NOMO-1 (cell line): ENCODE measurements at regions not wholly inside any gene's neighbourhood (a gene's known extent, or its start where the extent isn't known, plus 50 kb on each side); places are given as distances from the start of the nearest gene placed in this dataset.
"Not testable (repeated sequence)": the region's sequence is repeated elsewhere in the genome, so short reads cannot be mapped to it uniquely, and the experiment has no call there.

ENCODE experiments used
- DNase-seq, 2 experiments: peaks; one replicate each; lab custom pipeline; 2025; ENCODE audit not compliant: unreplicated experiment in 2 of 2; lab: John Stamatoyannopoulos, UW

- no peak for DNase-seq
Measured at GRCh38 chr11:90646706-90647105, 423.9 kb upstream of the CHORDC1 start.

GRCh38 chr11:90646266-90646665 lies 423.4 kb upstream of the CHORDC1 start:
- no peak for DNase-seq

GRCh38 chr11:90639461-90639993 lies 416.7 kb upstream of the CHORDC1 start:
- no peak for DNase-seq

DNA sequence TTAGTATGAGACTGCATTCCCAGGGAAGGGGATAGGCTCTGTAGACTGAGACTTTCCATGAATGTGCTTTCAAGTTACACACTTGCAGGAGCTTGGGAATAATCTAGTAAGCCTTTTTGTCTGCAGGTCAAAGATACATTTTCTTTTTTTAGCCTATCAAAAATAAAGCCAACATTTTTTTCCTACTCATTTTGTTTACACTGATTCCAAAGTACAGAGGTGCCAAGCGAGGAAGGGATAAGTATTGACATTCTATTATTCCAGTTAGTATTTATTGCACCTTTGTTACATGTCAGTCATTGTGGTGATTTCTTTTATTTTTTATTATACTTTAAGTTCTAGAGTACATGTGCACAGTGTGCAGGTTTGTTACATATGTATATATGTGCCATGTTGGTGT lies 413.0 kb upstream of the CHORDC1 start:
- DNase-seq, result no peak

GRCh38 chr11:90635151-90635550 lies 412.3 kb upstream of the CHORDC1 start:
- no peak for DNase-seq

GRCh38 chr11:90630176-90630575 lies 407.3 kb upstream of the CHORDC1 start:
- no peak for DNase-seq

- DNase-seq, result no peak
Measured at GRCh38 chr11:90629229-90629806, 406.5 kb upstream of the CHORDC1 start.

DNA sequence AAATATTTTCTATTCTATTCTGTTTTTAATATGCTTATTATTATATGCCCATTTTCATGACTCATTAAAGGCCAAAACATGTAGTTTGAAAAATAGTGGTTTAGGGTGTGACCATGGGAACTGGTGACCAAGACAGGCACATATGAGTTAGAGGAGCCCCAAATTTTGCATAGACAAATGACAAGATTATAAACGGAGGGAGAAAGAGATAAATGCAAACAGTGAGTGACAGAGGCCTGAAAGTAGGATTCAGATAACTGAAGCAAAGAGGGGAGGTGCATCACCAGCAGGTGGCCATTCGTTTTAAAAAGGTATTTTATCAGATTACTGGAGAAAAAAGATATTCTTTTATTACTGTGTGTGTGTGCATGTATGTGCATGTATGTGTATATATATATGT lies 391.5 kb upstream of the CHORDC1 start:
- no peak for DNase-seq

- DNase-seq, result not testable (repeated sequence)
Measured at GRCh38 chr11:90613037-90613436, 390.2 kb upstream of the CHORDC1 start.

- DNase-seq, result no peak
Measured at GRCh38 chr11:90606721-90607120, 383.9 kb upstream of the CHORDC1 start.

GRCh38 chr11:90601261-90601660 lies 378.4 kb upstream of the CHORDC1 start:
- no peak for DNase-seq

DNA sequence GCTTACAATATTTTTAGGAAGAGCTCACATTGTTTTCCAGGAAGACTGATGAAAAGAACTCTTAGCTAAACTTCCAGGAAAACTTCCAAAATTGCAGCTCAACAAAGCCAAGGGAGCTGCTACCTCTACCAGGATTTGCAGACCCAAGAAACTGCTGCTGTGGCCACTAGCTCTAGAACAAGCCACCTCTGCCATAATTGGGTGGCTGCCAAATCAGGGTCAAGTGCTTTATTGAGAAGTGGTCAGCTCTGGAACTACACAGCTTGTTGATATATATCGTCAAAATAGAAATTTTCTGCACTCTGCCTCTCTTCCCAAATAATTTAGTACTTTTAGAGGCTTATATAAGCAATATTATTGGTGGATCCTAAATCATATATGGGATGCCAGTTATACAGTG lies 371.8 kb upstream of the CHORDC1 start:
- no peak for DNase-seq

- peak in 1 of 2 experiments; percentile 4 for DNase-seq
Measured at GRCh38 chr11:90593099-90593498, 370.2 kb upstream of the CHORDC1 start.

GRCh38 chr11:90590286-90590685 lies 367.4 kb upstream of the CHORDC1 start:
- no peak for DNase-seq

- DNase-seq, result no peak
Measured at GRCh38 chr11:90589735-90590134, 366.9 kb upstream of the CHORDC1 start.

GRCh38 chr11:90587896-90588295 lies 365.0 kb upstream of the CHORDC1 start:
- DNase-seq, result no peak

GRCh38 chr11:90585491-90585890 lies 362.6 kb upstream of the CHORDC1 start:
- no peak for DNase-seq

- DNase-seq, result not testable (repeated sequence)
Measured at GRCh38 chr11:90582999-90583398, 360.1 kb upstream of the CHORDC1 start.

GRCh38 chr11:90564531-90564930 lies 341.7 kb upstream of the CHORDC1 start:
- DNase-seq, result no peak

- no peak for DNase-seq
Measured at GRCh38 chr11:90558328-90558865, 335.5 kb upstream of the CHORDC1 start.

- no peak for DNase-seq
Measured at GRCh38 chr11:90556606-90557005, 333.8 kb upstream of the CHORDC1 start.

DNA sequence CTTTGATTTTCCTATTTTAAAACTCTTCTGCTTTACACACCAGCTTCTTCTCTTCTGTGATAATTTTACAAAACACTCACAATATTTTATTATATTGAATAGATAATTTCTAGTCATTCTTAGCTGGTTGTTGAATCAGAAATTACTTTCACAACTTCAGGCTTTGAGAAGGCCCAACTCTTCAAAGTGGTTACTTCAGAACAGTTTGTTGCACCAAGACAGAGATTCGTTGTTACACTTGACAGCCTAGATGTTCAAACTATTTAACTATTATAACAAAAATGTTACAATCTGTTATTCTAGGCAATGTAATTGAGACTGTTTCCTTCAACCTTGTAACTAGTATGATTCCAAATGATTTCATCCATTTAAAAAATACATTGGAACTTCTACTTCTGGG lies 333.2 kb upstream of the CHORDC1 start:
- no peak for DNase-seq

DNA sequence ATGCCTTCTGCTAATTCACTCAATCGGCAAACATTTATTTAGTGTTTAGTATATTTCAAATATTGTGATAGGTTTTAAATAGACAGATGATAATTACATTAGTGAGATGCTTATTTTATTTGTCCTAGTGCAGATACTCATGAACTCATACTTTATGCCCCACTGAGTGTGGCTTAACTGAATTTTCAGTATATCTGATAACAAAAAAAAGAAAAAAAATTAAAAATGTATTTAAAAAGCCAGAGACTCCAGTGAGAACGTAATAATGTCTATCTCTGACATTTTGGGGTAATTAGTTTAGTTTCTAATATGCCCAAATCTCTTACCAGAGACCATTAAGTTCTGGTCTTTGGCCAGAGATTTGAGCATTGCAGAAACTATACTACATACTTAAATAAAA lies 332.6 kb upstream of the CHORDC1 start:
- no peak for DNase-seq
